Naive B cell (primary cell): ENCODE measurements at regions not wholly inside any gene's neighbourhood (a gene's known extent, or its start where the extent isn't known, plus 50 kb on each side); places are given as distances from the start of the nearest gene placed in this dataset.
A peak's percentile ranks its signal among the peaks of the same experiment; 100 is the strongest.
"Not testable (repeated sequence)": the region's sequence is repeated elsewhere in the genome, so short reads cannot be mapped to it uniquely, and the experiment has no call there.

Experiments used
- ATAC-seq, 2 donors: fragments of 150-1000 bp; cut with Tn5 transposase; 2 replicates each; pipeline ENCODE4 v1.10.0; 2021; ENCODE audit warnings: low read depth in 2 of 2, mild to moderate bottlenecking in 2 of 2, moderate library complexity in 2 of 2
- DNase-seq: peaks from one replicate; pipeline ENCODE4 v3.0.0; 2022
- H3K27ac Mint-ChIP-seq, 6 donors: one replicate each; pipeline ENCODE4 v1.8.0; 2020 to 2022; ENCODE audit warnings: mild to moderate bottlenecking in 6 of 6, mixed read lengths in 6 of 6, moderate library complexity in 5 of 6, inconsistent platforms in 2 of 6
- H3K27me3 Mint-ChIP-seq, 3 donors: one replicate each; pipeline ENCODE4 v1.8.0; 2021 to 2022; ENCODE audit warnings: mixed read lengths in 3 of 3, mild to moderate bottlenecking in 1 of 3
- H3K36me3 Mint-ChIP-seq, 2 donors: one replicate each; pipeline ENCODE4 v1.8.0; 2020 to 2022; ENCODE audit warnings: mixed read lengths in 2 of 2, inconsistent platforms in 1 of 2, mild to moderate bottlenecking in 1 of 2
- H3K4me1 Mint-ChIP-seq, 3 donors: one replicate each; pipeline ENCODE4 v1.8.0; 2020 to 2022; ENCODE audit warnings: mixed read lengths in 3 of 3, inconsistent platforms in 1 of 3, mild to moderate bottlenecking in 1 of 3, moderate library complexity in 1 of 3
- H3K4me3 Mint-ChIP-seq, 8 donors: one replicate each; pipeline ENCODE4 v1.8.0; 2020 to 2022; ENCODE audit warnings: mild to moderate bottlenecking in 8 of 8, mixed read lengths in 8 of 8, moderate library complexity in 8 of 8, inconsistent platforms in 2 of 8
- H3K9me3 Mint-ChIP-seq, 7 donors: one replicate each; pipeline ENCODE4 v1.8.0; 2020 to 2022; ENCODE audit warnings: mixed read lengths in 7 of 7, mild to moderate bottlenecking in 5 of 7, inconsistent platforms in 2 of 7, moderate library complexity in 1 of 7

- Mint-ChIP-seq H3K4me1 (no peaks in the 10 kb centered on the region), H3K9me3 (peaks cover 0 to 4% (median 0%) of the 10 kb centered on the region in 7 donors), H3K36me3 (no peaks in the 10 kb centered on the region), H3K27ac (no peak overlapping the region), H3K4me3 (no peak overlapping the region), H3K27me3 (no peaks in the 10 kb centered on the region)
- ATAC-seq, result no peak
- DNase-seq, result no peak
These were observed 55.3 kb downstream of the RPL10L start for GRCh38 chr14:46596236-46596635.

GRCh38 chr14:46582826-46583225 is 68.8 kb downstream of the RPL10L start:
- no peak for ATAC-seq
- Mint-ChIP-seq H3K36me3 (no peaks in the 10 kb centered on the region), H3K27me3 (no peaks in the 10 kb centered on the region), H3K4me1 (no peaks in the 10 kb centered on the region), H3K4me3 (no peak overlapping the region), H3K9me3 (no peaks in the 10 kb centered on the region), H3K27ac (no peak overlapping the region)
- DNase-seq, result no peak

GRCh38 chr14:46581036-46581671 is 70.4 kb downstream of the RPL10L start:
- Mint-ChIP-seq H3K4me1 (no peaks in the 10 kb centered on the region), H3K9me3 (no peaks in the 10 kb centered on the region), H3K4me3 (no peak overlapping the region), H3K27ac (no peak overlapping the region), H3K27me3 (no peaks in the 10 kb centered on the region), H3K36me3 (no peaks in the 10 kb centered on the region)
- ATAC-seq (no peak), DNase-seq (no peak)

- Mint-ChIP-seq H3K36me3 (no peaks in the 10 kb centered on the region), H3K4me3 (no peak overlapping the region), H3K27me3 (no peaks in the 10 kb centered on the region), H3K9me3 (peaks cover 0 to 4% (median 0%) of the 10 kb centered on the region in 7 donors), H3K27ac (no peak overlapping the region), H3K4me1 (peaks cover 3 to 7% (median 7%) of the 10 kb centered on the region in 3 donors)
- no peak for ATAC-seq
- DNase-seq, result no peak
These were observed 76.6 kb downstream of the RPL10L start for GRCh38 chr14:46574978-46575375.

- peaks cover 0 to 4% (median 0%) of the 10 kb centered on the region in 7 donors for H3K9me3 Mint-ChIP-seq
- DNase-seq (no peak), ATAC-seq (no peak)
- H3K27ac Mint-ChIP-seq, result peak overlapping the region in 1 of 6 donors; percentile 22
- H3K27me3 Mint-ChIP-seq, result no peaks in the 10 kb centered on the region
- H3K36me3 Mint-ChIP-seq, result no peaks in the 10 kb centered on the region
- no peak overlapping the region for H3K4me3 Mint-ChIP-seq
- H3K4me1 Mint-ChIP-seq, result peaks cover 3 to 7% (median 7%) of the 10 kb centered on the region in 3 donors
These were observed 77.2 kb downstream of the RPL10L start for GRCh38 chr14:46574221-46574977.

GRCh38 chr14:46573498-46573897 is 78.1 kb downstream of the RPL10L start:
- no peak for ATAC-seq
- no peak for DNase-seq
- peaks cover 3 to 7% (median 7%) of the 10 kb centered on the region in 3 donors for H3K4me1 Mint-ChIP-seq
- no peaks in the 10 kb centered on the region for H3K36me3 Mint-ChIP-seq
- no peak overlapping the region for H3K4me3 Mint-ChIP-seq
- peaks cover 0 to 4% (median 0%) of the 10 kb centered on the region in 7 donors for H3K9me3 Mint-ChIP-seq
- no peak overlapping the region for H3K27ac Mint-ChIP-seq
- no peaks in the 10 kb centered on the region for H3K27me3 Mint-ChIP-seq

- Mint-ChIP-seq H3K4me1 (peaks cover 3 to 7% (median 7%) of the 10 kb centered on the region in 3 donors), H3K27ac (no peak overlapping the region), H3K9me3 (peaks cover 0 to 5% (median 0%) of the 10 kb centered on the region in 7 donors), H3K36me3 (no peaks in the 10 kb centered on the region), H3K27me3 (no peaks in the 10 kb centered on the region), H3K4me3 (no peak overlapping the region)
- ATAC-seq (no peak), DNase-seq (no peak)
These were observed 79.6 kb downstream of the RPL10L start for GRCh38 chr14:46571970-46572369.

- peaks cover 0 to 10% (median 0%) of the 10 kb centered on the region in 7 donors for H3K9me3 Mint-ChIP-seq
- not testable (repeated sequence) for H3K4me1 Mint-ChIP-seq, DNase-seq
These were observed 83.4 kb downstream of the RPL10L start for GRCh38 chr14:46568161-46568560.

GRCh38 chr14:46550836-46551235 is 100.7 kb downstream of the RPL10L start:
- no peak for DNase-seq
- peaks cover 4 to 17% (median 10%) of the 10 kb centered on the region in 7 donors for H3K9me3 Mint-ChIP-seq
- H3K36me3 Mint-ChIP-seq, result no peaks in the 10 kb centered on the region
- H3K4me1 Mint-ChIP-seq, result no peaks in the 10 kb centered on the region
- ATAC-seq, result no peak
- H3K27me3 Mint-ChIP-seq, result no peaks in the 10 kb centered on the region
- no peak overlapping the region for H3K4me3 Mint-ChIP-seq
- H3K27ac Mint-ChIP-seq, result no peak overlapping the region

More at GRCh38 chr14:46568161-46568560, 83.4 kb downstream of the RPL10L start:
- H3K27ac Mint-ChIP-seq, H3K27me3 Mint-ChIP-seq, ATAC-seq, H3K36me3 Mint-ChIP-seq, H3K4me3 Mint-ChIP-seq: not testable (repeated sequence)

- no peaks in the 10 kb centered on the region for H3K36me3 Mint-ChIP-seq
- no peak for ATAC-seq
- H3K9me3 Mint-ChIP-seq, result peaks cover 0 to 7% (median 4%) of the 10 kb centered on the region in 7 donors
- no peak overlapping the region for H3K27ac Mint-ChIP-seq
- no peak for DNase-seq
- H3K4me1 Mint-ChIP-seq, result no peaks in the 10 kb centered on the region
- no peak overlapping the region for H3K4me3 Mint-ChIP-seq
- H3K27me3 Mint-ChIP-seq, result no peaks in the 10 kb centered on the region
These were observed 110.6 kb downstream of the RPL10L start for GRCh38 chr14:46540986-46541385.

GRCh38 chr14:46519121-46519520 is 132.5 kb downstream of the RPL10L start:
- H3K9me3 Mint-ChIP-seq, result peaks cover 0 to 4% (median 0%) of the 10 kb centered on the region in 7 donors
- no peak overlapping the region for H3K4me3 Mint-ChIP-seq
- H3K36me3 Mint-ChIP-seq, result no peaks in the 10 kb centered on the region
- no peak overlapping the region for H3K27ac Mint-ChIP-seq
- no peaks in the 10 kb centered on the region for H3K4me1 Mint-ChIP-seq
- no peaks in the 10 kb centered on the region for H3K27me3 Mint-ChIP-seq
- DNase-seq (no peak), ATAC-seq (no peak)

- H3K9me3 Mint-ChIP-seq, result peaks cover 0 to 13% (median 4%) of the 10 kb centered on the region in 7 donors
- not testable (repeated sequence) for H3K4me3 Mint-ChIP-seq, H3K36me3 Mint-ChIP-seq, H3K27me3 Mint-ChIP-seq, H3K4me1 Mint-ChIP-seq, ATAC-seq, DNase-seq, H3K27ac Mint-ChIP-seq
These were observed 142.8 kb downstream of the RPL10L start for GRCh38 chr14:46508752-46509151.

- H3K4me1 Mint-ChIP-seq, result no peaks in the 10 kb centered on the region
- ATAC-seq, result no peak
- no peaks in the 10 kb centered on the region for H3K27me3 Mint-ChIP-seq
- no peak for DNase-seq
- H3K27ac Mint-ChIP-seq, result no peak overlapping the region
- H3K4me3 Mint-ChIP-seq, result no peak overlapping the region
- no peaks in the 10 kb centered on the region for H3K36me3 Mint-ChIP-seq
- H3K9me3 Mint-ChIP-seq, result peaks cover 0 to 7% (median 0%) of the 10 kb centered on the region in 7 donors
These were observed 152.1 kb downstream of the RPL10L start for GRCh38 chr14:46499521-46499920.

GRCh38 chr14:46496409-46496808 is 155.2 kb downstream of the RPL10L start:
- no peak overlapping the region for H3K4me3 Mint-ChIP-seq
- H3K4me1 Mint-ChIP-seq, result no peaks in the 10 kb centered on the region
- DNase-seq (no peak), ATAC-seq (no peak)
- no peak overlapping the region for H3K27ac Mint-ChIP-seq
- no peaks in the 10 kb centered on the region for H3K27me3 Mint-ChIP-seq
- H3K9me3 Mint-ChIP-seq, result peaks cover 0 to 7% (median 0%) of the 10 kb centered on the region in 7 donors
- H3K36me3 Mint-ChIP-seq, result no peaks in the 10 kb centered on the region
